ENCODE measurements at regions not wholly inside any gene's neighbourhood (a gene's known extent, or its start where the extent isn't known, plus 50 kb on each side); places are given as distances from the start of the nearest gene placed in this dataset.
A peak's percentile ranks its signal among the peaks of the same experiment; 100 is the strongest.

GRCh38 chr10:57338823-57339558 is 928.7 kb downstream of the IPMK start:
- no peaks in the 10 kb centered on the region for H3K4me1 ChIP-seq (ENCODE audit: control insufficient read depth, extremely low read depth, insufficient read depth, low read length)
- no peak overlapping the region for H3K9ac ChIP-seq (ENCODE audit: control insufficient read depth, extremely low read depth, insufficient read depth, low read length)
- no peaks in the 10 kb centered on the region for H3K9me3 ChIP-seq (ENCODE audit: control insufficient read depth, low read depth, low read length)
- H3K79me2 ChIP-seq (ENCODE audit: control insufficient read depth, insufficient read depth, low read length): no peaks in the 10 kb centered on the region
- H3K36me3 ChIP-seq (ENCODE audit: control insufficient read depth in 2 of 2, extremely low read depth in 1 of 2, insufficient read depth in 2 of 2, low read length in 2 of 2): no peaks in the 10 kb centered on the region
- no peaks in the 10 kb centered on the region for H3K27me3 ChIP-seq (ENCODE audit: control insufficient read depth, extremely low read depth, insufficient read depth, low read length)
- H3K9me1 ChIP-seq (ENCODE audit: control insufficient read depth, extremely low read depth, insufficient read depth, low read length): no peaks in the 10 kb centered on the region
- dilution Hi-C loops (cut with MboI; ENCODE audit: extremely low pct_ligation_motif_present, low sequenced_read_pairs): no loop called here
- no peak overlapping the region for H2AFZ ChIP-seq (ENCODE audit: control insufficient read depth, low read length)
- FAIRE-seq (no peak), DNase-seq (ENCODE audit: low read depth, low spot score) (peak; percentile 1)
- no peak overlapping the region for H3K4me3 ChIP-seq (ENCODE audit: control insufficient read depth in 2 of 3, extremely low read depth in 1 of 3, insufficient read depth in 2 of 3, low read depth in 1 of 3, low read length in 3 of 3)
- no peak overlapping the region for H3K4me2 ChIP-seq (ENCODE audit: control insufficient read depth, extremely low read depth, insufficient read depth, low read depth, low read length)
- H3K27ac ChIP-seq (ENCODE audit: control insufficient read depth, insufficient read depth, low read length): no peak overlapping the region
- no peaks in the 10 kb centered on the region for H4K20me1 ChIP-seq (ENCODE audit: control insufficient read depth, extremely low read depth, insufficient read depth, low read length)
- TF ChIP-seq CTCF (optimal IDR thresholded peaks at IDR 0.05 in 1 of 3, IDR thresholded peaks at IDR 0.05 in 1 of 3, conservative IDR thresholded peaks at IDR 0.05 in 1 of 3; ENCODE audit: extremely low read depth in 1 of 3, insufficient read depth in 2 of 3, low read length in 3 of 3) (peak in 2 of 3 experiments; percentile 45 to 47), EZH2 (IDR thresholded peaks at IDR 0.05; ENCODE audit: low read length) (no peak)

GRCh38 chr10:57336865-57337264 is 930.8 kb downstream of the IPMK start:
- Histone ChIP-seq H3K4me3 (ENCODE audit: control insufficient read depth in 2 of 3, extremely low read depth in 1 of 3, insufficient read depth in 2 of 3, low read depth in 1 of 3, low read length in 3 of 3) (no peak overlapping the region), H4K20me1 (ENCODE audit: control insufficient read depth, extremely low read depth, insufficient read depth, low read length) (no peaks in the 10 kb centered on the region), H3K9ac (ENCODE audit: control insufficient read depth, extremely low read depth, insufficient read depth, low read length) (no peak overlapping the region), H3K9me1 (ENCODE audit: control insufficient read depth, extremely low read depth, insufficient read depth, low read length) (no peaks in the 10 kb centered on the region), H3K4me2 (ENCODE audit: control insufficient read depth, extremely low read depth, insufficient read depth, low read depth, low read length) (no peak overlapping the region), H3K79me2 (ENCODE audit: control insufficient read depth, insufficient read depth, low read length) (no peaks in the 10 kb centered on the region), H3K36me3 (ENCODE audit: control insufficient read depth in 2 of 2, extremely low read depth in 1 of 2, insufficient read depth in 2 of 2, low read length in 2 of 2) (no peaks in the 10 kb centered on the region), H3K27me3 (ENCODE audit: control insufficient read depth, extremely low read depth, insufficient read depth, low read length) (no peaks in the 10 kb centered on the region), H3K27ac (ENCODE audit: control insufficient read depth, insufficient read depth, low read length) (no peak overlapping the region), H3K9me3 (ENCODE audit: control insufficient read depth, low read depth, low read length) (no peaks in the 10 kb centered on the region), H3K4me1 (ENCODE audit: control insufficient read depth, extremely low read depth, insufficient read depth, low read length) (no peaks in the 10 kb centered on the region), H2AFZ (ENCODE audit: control insufficient read depth, low read length) (no peak overlapping the region)
- dilution Hi-C loops (cut with MboI; ENCODE audit: extremely low pct_ligation_motif_present, low sequenced_read_pairs): no loop called here
- TF ChIP-seq CTCF (optimal IDR thresholded peaks at IDR 0.05 in 1 of 3, IDR thresholded peaks at IDR 0.05 in 1 of 3, conservative IDR thresholded peaks at IDR 0.05 in 1 of 3; ENCODE audit: extremely low read depth in 1 of 3, insufficient read depth in 2 of 3, low read length in 3 of 3): no peak
- no peak for TF ChIP-seq EZH2 (IDR thresholded peaks at IDR 0.05; ENCODE audit: low read length)
- no peak for FAIRE-seq
- no peak for DNase-seq (ENCODE audit: low read depth, low spot score)

Data from keratinocyte (primary cell).